Effector memory CD8-positive, alpha-beta T cell (primary cell): ENCODE measurements at regions not wholly inside any gene's neighbourhood (a gene's known extent, or its start where the extent isn't known, plus 50 kb on each side); places are given as distances from the start of the nearest gene placed in this dataset.

Experiments
- ATAC-seq: fragments of 150-1000 bp; cut with Tn5 transposase; replicated peaks from 2 replicates; pipeline ENCODE4 v1.10.0; 2021; ENCODE audit warnings: mild to moderate bottlenecking, moderate library complexity
- DNase-seq, 3 experiments: peaks; one replicate each; pipeline ENCODE4 v3.0.0; 2021
- H3K27ac Mint-ChIP-seq, 2 donors: one replicate each; pipeline ENCODE4 v1.8.0; 2022; ENCODE audit warnings: mild to moderate bottlenecking in 2 of 2, mixed read lengths in 2 of 2, moderate library complexity in 2 of 2
- H3K27me3 Mint-ChIP-seq, 2 donors: one replicate each; pipeline ENCODE4 v1.8.0; 2022; ENCODE audit warnings: mixed read lengths in 2 of 2
- H3K36me3 Mint-ChIP-seq: one replicate; pipeline ENCODE4 v1.8.0; 2022; ENCODE audit warnings: mild to moderate bottlenecking, moderate library complexity, mixed read lengths; ENCODE audit not compliant: insufficient read depth
- H3K4me1 Mint-ChIP-seq, 2 donors: one replicate each; pipeline ENCODE4 v1.8.0; 2022; ENCODE audit warnings: low read depth in 2 of 2, mixed read lengths in 2 of 2
- H3K4me3 Mint-ChIP-seq, 2 donors: one replicate each; pipeline ENCODE4 v1.8.0; 2022; ENCODE audit warnings: mild to moderate bottlenecking in 2 of 2, mixed read lengths in 2 of 2, moderate library complexity in 2 of 2
- H3K9me3 Mint-ChIP-seq, 2 donors: one replicate each; pipeline ENCODE4 v1.8.0; 2022; ENCODE audit warnings: mixed read lengths in 2 of 2

DNA sequence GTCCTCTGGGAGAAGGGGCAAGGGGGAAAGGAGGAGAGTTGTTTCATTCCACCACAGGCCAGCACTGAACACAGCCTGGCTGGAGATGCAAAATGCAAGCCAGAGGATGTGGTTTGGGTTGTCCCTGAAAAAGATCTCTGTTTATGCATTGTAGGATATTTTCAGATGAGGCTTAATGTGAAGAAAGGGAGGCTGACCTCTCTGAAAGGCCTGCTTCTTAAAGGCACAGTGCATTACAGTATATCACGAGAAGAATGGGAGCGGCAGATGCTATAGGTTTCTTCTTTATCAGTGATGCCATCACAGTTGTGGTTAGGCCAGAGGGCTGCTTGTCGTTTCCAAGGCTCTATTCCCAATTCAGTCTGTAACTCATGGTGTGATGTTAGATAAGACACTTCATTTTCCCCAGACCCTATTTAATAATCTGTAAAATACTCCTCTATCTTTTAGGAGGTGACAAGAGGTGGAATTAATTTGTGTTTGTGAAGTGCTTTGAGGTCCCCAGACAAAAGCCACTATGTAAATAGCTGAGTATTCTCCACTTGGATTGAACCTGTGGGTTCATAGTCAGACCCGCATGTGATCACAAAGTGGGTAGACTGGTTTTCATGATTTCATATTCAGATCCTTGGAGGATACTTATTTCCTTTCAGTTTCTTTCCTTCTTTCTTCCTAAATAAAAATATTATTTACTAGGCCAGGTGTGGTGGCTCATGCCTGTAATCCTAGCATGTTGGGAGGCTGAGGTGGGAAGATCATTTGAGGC, 76.5 kb upstream of the WDR26 start:
- Mint-ChIP-seq H3K9me3 (no peaks in the 10 kb centered on the region), H3K36me3 (no peaks in the 10 kb centered on the region), H3K4me1 (peaks cover 7% of the 10 kb centered on the region in 2 donors), H3K27ac (no peak overlapping the region), H3K27me3 (no peaks in the 10 kb centered on the region), H3K4me3 (no peak overlapping the region)
- ATAC-seq: no peak
- DNase-seq: no peak

DNA sequence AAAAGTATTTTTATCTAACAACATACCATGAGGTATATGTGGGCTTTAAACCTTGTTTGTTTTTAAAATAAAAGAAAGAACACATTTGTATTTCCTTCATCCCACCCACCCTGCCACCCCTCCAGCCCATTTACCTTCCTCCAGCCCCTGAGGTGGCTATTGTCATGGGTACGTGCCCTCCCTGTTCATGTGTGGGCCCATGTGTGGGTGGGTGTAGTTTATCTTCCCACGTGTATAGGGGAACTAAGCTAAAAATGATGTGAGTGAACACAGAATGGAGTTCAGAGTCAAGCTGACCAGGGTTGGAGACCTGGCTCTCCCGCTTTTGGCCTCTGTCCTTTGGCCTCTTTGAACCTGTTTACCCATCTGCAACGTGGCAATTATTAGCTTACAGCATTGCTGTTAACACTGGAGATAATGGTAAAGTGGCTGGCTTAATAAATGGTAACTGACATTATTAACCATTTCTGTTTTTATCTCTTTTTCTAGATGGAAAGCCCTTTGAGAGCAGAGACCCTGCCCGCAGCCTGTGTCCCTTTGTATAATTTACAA, 78.1 kb upstream of the WDR26 start:
- Mint-ChIP-seq H3K27ac (no peak overlapping the region), H3K4me1 (peaks cover 7% of the 10 kb centered on the region in 2 donors), H3K27me3 (no peaks in the 10 kb centered on the region), H3K9me3 (no peaks in the 10 kb centered on the region), H3K4me3 (no peak overlapping the region), H3K36me3 (no peaks in the 10 kb centered on the region)
- DNase-seq (no peak), ATAC-seq (no peak)

DNA sequence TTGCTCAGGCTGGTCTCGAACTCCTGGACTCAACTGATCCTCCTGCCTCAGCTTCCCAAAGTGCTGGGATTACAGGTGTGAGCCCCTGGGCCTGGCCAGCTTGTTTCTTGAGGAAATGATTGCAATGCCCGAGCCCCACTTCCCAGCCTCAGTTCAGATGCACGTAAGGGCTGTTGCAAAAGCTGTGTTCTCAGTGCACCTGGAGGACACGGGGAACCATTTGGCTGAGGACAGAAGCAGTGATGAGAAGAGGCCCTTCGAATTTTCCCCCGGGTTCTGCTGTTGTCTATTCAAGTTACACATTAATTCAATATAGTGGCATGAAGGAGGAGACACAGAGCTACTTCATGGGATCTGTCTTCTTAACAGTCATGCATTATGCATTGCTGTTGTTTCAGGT, 78.8 kb upstream of the WDR26 start:
- no peaks in the 10 kb centered on the region for H3K27me3 Mint-ChIP-seq
- peak overlapping the region; percentile 7 to 70 for H3K27ac Mint-ChIP-seq
- no peaks in the 10 kb centered on the region for H3K36me3 Mint-ChIP-seq
- DNase-seq (no peak), ATAC-seq (no peak)
- no peaks in the 10 kb centered on the region for H3K9me3 Mint-ChIP-seq
- H3K4me1 Mint-ChIP-seq: peaks cover 7% of the 10 kb centered on the region in 2 donors
- H3K4me3 Mint-ChIP-seq: no peak overlapping the region

DNA sequence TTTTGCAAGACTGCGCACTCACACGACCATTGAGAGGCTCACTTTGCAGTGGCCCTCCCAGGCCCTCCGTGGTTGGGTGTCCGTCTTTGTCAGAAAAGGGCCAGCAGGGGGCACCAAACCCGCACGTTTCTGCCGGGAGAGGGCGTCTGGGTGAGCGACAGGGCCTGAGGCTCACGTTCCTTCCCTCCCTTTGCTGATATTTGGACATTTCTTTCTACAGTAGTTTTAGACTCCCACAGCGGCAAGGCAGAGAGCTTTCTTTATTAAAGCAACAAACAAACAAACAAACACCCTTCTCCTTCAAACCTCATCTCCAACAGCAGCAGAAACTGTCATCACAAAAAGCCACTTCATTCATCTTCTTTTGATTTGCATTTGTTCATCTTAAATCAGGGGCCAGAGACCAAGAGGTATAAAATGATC, 79.2 kb upstream of the WDR26 start:
- Mint-ChIP-seq H3K4me3 (no peak overlapping the region), H3K36me3 (no peaks in the 10 kb centered on the region), H3K27me3 (no peaks in the 10 kb centered on the region), H3K27ac (peak overlapping the region; percentile 7 to 70), H3K9me3 (no peaks in the 10 kb centered on the region), H3K4me1 (peaks cover 7% of the 10 kb centered on the region in 2 donors)
- DNase-seq (peak; percentile 78 to 85 (median 82)), ATAC-seq (peak; percentile 90)

DNA sequence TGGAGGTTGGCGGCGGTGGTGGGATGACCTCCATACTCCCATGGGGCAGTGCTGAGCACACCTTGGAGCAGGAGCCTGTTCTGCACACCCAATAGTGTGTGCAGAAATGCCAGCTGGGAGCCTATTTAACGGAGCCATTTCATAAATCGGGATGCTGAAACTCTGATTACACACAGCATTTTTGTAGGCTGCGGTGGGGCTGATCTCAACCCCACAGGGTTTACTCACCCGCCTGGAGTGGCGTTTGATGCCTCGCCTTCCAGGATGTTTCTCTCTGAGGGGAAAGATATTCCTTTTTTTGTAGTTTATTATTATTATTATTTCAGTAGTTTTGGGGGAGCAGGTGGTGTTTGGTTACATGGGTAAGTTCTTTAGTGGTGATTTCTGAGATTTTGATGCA, 82.6 kb upstream of the WDR26 start:
- H3K4me1 Mint-ChIP-seq: peaks cover 7% of the 10 kb centered on the region in 2 donors

DNA sequence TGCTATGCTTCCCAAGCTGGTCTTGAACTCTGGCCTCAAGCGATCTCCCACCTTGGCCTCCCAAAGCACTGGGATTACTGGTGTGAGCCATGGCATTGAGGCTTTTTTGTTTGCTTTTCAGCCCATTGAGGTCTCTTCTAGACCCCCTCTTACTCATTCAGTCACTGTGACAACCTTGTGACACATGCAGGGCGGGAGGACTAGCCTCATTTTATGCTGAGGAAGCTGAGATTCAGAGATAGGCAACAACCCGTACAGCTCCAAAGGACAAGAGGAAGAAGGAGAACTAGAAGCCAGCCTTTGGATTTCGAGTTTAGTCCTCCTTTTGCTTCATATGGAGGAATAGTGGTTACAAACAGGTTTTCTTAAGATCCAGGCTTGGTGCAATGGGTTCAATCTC, 83.9 kb upstream of the WDR26 start:
- H3K27me3 Mint-ChIP-seq: peaks cover 0 to 7% of the 10 kb centered on the region in 2 donors
- no peak overlapping the region for H3K4me3 Mint-ChIP-seq
- no peak for ATAC-seq
- H3K9me3 Mint-ChIP-seq: no peaks in the 10 kb centered on the region
- no peak for DNase-seq
- H3K36me3 Mint-ChIP-seq: no peaks in the 10 kb centered on the region
- H3K27ac Mint-ChIP-seq: no peak overlapping the region
- H3K4me1 Mint-ChIP-seq: peaks cover 6% of the 10 kb centered on the region in 2 donors

More for the DNA sequence above, 82.6 kb upstream of the WDR26 start:
- ATAC-seq (no peak), DNase-seq (no peak)
- H3K27me3 Mint-ChIP-seq: peaks cover 0 to 7% of the 10 kb centered on the region in 2 donors
- no peaks in the 10 kb centered on the region for H3K9me3 Mint-ChIP-seq
- H3K36me3 Mint-ChIP-seq: no peaks in the 10 kb centered on the region
- no peak overlapping the region for H3K4me3 Mint-ChIP-seq
- H3K27ac Mint-ChIP-seq: no peak overlapping the region

DNA sequence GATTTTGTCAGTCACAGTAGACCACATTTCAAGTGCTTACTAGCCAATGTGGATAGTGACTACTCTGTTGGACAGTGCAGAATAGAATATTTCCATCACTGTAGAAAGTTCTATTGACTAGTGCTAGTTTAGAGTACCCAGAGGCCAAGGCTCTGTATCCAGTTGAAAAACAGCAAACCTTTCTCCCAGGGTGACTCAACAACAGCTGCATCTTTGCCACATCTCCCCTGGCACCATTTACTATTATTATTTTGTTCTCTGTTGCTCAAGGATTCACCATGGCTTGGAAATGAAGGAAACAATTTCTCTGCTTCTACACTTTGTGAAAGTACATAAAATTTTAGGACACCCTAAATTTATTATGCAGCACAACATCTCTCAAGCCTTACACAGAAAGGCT, 85.3 kb upstream of the WDR26 start:
- DNase-seq (no peak), ATAC-seq (no peak)
- no peaks in the 10 kb centered on the region for H3K36me3 Mint-ChIP-seq
- no peaks in the 10 kb centered on the region for H3K4me1 Mint-ChIP-seq
- H3K27ac Mint-ChIP-seq: no peak overlapping the region
- no peaks in the 10 kb centered on the region for H3K9me3 Mint-ChIP-seq
- peaks cover 0 to 7% of the 10 kb centered on the region in 2 donors for H3K27me3 Mint-ChIP-seq
- no peak overlapping the region for H3K4me3 Mint-ChIP-seq

DNA sequence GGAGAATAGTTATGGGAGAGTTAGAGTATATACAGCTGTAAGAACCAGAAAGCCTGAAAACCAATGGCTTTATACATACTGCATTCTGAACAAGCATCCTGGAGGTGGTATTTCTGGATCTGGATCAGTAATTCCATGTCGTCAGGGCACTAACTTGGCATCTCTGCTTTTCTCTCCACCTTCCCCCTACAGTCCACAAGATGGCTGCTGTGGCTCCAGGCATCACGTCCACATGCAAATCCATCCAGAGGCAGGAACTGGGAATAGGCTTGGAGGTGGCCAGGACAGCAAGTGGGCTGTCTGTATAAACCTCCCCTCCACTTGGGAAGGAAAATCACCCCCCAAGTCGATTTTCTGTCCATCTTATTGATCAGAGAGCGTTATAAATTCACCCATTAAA, 86.2 kb upstream of the WDR26 start:
- Mint-ChIP-seq H3K4me3 (no peak overlapping the region), H3K9me3 (no peaks in the 10 kb centered on the region), H3K36me3 (no peaks in the 10 kb centered on the region), H3K27me3 (peaks cover 0 to 7% of the 10 kb centered on the region in 2 donors), H3K4me1 (no peaks in the 10 kb centered on the region), H3K27ac (no peak overlapping the region)
- no peak for DNase-seq
- no peak for ATAC-seq

DNA sequence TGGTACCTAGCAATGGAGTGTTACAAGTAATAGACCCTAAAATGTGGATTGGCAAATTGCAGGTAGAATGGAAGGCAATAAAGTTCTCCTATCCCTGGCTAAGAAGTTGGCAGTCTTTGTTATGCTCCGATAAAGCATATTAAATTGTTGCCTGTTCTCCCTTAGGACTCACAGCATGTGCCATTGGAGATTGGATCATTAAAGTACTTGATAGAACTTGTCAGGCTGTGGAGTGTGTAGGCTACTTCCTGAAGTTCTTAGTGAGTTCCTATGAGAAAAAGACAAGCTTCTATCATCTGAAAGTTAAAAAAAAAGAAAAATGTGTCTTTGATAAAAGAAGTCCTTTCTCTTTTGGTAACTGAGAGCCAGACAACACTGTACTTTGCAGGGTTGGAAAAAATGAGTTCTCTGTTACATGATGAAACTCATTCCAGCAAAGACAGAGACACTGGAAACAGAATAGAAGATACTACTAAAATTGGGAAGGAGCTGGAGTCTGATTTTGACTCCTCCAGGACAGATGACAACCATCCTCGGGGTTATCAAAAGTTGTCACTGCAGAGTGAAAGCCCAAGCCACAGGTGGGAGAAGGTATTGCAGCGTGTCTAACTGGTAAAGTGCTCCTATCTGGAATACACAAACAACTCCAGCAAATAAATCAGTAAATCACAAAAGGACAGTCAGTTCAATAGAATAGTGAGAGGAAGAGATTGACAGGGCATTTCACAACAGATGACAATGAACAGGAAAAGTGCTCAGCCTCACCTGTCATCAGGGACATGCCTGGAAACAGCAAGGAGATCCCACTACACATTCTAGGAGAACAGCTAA, 87.5 kb upstream of the WDR26 start:
- Mint-ChIP-seq H3K4me3 (no peak overlapping the region), H3K27me3 (peaks cover 0 to 7% of the 10 kb centered on the region in 2 donors), H3K27ac (no peak overlapping the region), H3K36me3 (no peaks in the 10 kb centered on the region), H3K9me3 (no peaks in the 10 kb centered on the region), H3K4me1 (no peaks in the 10 kb centered on the region)
- ATAC-seq (no peak), DNase-seq (no peak)

DNA sequence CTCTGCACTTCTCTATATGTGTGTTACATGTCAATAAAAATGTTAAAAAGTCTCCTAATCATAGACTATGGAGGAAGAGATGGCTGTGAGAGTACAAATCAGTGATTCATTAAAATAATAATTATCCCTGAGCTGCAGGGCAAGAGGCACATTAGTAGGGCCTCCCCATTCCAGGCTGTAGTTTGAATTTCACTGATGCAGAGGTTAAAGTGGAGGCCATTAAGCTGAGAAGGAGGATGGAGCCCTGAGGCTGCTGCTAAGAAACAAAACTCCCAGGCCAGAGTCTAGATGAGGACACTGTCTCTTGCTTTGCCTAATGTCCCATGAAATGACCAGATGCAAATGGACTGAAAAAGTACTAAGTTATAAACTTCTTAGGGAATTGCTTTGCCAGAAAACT, 89.1 kb upstream of the WDR26 start:
- no peak overlapping the region for H3K4me3 Mint-ChIP-seq
- H3K9me3 Mint-ChIP-seq: no peaks in the 10 kb centered on the region
- H3K27ac Mint-ChIP-seq: no peak overlapping the region
- H3K4me1 Mint-ChIP-seq: no peaks in the 10 kb centered on the region
- H3K36me3 Mint-ChIP-seq: no peaks in the 10 kb centered on the region
- no peak for ATAC-seq
- peaks cover 0 to 7% of the 10 kb centered on the region in 2 donors for H3K27me3 Mint-ChIP-seq
- DNase-seq: no peak

DNA sequence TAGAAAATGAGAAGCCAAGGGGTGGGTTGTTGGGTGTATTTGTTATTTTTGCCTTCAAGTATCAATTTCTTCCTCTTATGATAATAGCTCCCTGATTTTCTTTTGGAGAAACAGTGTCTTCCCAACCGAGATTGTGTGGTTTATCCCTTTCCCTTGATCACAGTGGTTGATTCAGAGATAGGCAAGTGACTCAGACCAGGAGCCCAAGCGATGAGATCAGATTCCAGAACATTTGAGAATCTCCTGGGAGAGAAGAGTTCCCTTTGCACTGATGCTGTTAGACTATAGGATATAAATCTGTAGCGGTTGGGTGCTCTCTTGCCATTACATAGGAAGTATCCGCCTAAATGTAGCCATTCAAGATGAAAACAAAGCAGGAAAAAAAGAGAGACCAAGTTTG, 90.1 kb upstream of the WDR26 start:
- Mint-ChIP-seq H3K27ac (no peak overlapping the region), H3K36me3 (no peaks in the 10 kb centered on the region), H3K4me3 (no peak overlapping the region), H3K9me3 (no peaks in the 10 kb centered on the region), H3K27me3 (peaks cover 0 to 7% of the 10 kb centered on the region in 2 donors), H3K4me1 (no peaks in the 10 kb centered on the region)
- no peak for DNase-seq
- no peak for ATAC-seq

DNA sequence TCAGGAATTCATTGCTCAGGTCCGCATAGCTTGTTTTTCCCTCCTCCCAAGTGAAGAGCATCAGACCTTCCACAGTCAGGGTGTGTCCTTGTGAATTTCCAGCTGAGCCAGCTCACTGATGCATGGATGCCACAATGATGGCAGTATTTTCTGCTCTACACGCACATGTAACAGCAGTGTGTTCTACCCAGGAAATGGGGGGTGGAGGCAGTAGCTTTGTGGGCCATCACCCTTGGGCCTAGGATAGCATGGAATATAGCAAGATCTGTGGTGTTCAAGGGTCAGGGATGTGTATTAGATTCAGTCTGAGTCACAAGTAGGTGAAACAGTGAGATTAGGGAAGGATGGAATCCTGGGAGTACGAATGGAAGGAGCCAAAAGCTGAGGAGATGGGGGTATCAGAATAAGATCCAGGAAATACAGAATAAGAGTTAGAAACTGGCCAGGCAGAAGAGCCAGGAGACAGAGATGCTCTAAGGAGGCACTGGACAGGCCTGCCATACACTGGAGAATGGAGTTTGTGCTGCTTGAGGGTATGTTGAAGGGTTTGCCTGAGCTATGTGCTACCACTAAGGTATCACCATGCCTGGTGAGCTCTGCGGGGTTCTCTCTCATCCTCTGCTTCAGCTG, 90.6 kb upstream of the CNIH3 start:
- H3K27ac Mint-ChIP-seq: no peak overlapping the region
- no peaks in the 10 kb centered on the region for H3K36me3 Mint-ChIP-seq
- H3K27me3 Mint-ChIP-seq: peaks cover 0 to 4% of the 10 kb centered on the region in 2 donors
- no peaks in the 10 kb centered on the region for H3K9me3 Mint-ChIP-seq
- H3K4me3 Mint-ChIP-seq: no peak overlapping the region
- H3K4me1 Mint-ChIP-seq: no peaks in the 10 kb centered on the region
- DNase-seq (no peak), ATAC-seq (no peak)

DNA sequence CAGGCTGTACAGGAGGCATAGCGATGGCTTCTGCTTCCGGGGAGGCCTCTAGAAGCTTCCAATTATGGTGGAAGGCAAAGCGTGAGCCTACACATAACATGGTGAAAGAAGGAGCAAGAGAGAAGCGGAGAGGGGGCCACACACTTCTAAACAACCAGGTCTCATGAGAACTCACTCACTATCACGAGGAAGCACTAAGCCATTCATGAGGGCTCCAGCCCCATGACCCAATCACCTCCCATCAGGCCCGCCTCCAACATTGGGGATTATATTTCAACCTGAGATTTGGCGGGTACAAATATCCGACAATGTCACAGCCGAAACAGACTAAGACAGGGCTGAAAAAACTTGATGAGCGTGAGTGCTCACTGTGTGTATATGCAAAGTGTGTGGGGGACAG, 89.3 kb upstream of the CNIH3 start:
- no peaks in the 10 kb centered on the region for H3K9me3 Mint-ChIP-seq
- H3K27me3 Mint-ChIP-seq: peaks cover 8 to 10% of the 10 kb centered on the region in 2 donors
- no peak overlapping the region for H3K4me3 Mint-ChIP-seq
- DNase-seq (no peak), ATAC-seq (no peak)
- no peaks in the 10 kb centered on the region for H3K4me1 Mint-ChIP-seq
- no peak overlapping the region for H3K27ac Mint-ChIP-seq
- no peaks in the 10 kb centered on the region for H3K36me3 Mint-ChIP-seq
